ENCODE measurements at regions not wholly inside any gene's neighbourhood (a gene's known extent, or its start where the extent isn't known, plus 50 kb on each side); places are given as distances from the start of the nearest gene placed in this dataset.

DNA sequence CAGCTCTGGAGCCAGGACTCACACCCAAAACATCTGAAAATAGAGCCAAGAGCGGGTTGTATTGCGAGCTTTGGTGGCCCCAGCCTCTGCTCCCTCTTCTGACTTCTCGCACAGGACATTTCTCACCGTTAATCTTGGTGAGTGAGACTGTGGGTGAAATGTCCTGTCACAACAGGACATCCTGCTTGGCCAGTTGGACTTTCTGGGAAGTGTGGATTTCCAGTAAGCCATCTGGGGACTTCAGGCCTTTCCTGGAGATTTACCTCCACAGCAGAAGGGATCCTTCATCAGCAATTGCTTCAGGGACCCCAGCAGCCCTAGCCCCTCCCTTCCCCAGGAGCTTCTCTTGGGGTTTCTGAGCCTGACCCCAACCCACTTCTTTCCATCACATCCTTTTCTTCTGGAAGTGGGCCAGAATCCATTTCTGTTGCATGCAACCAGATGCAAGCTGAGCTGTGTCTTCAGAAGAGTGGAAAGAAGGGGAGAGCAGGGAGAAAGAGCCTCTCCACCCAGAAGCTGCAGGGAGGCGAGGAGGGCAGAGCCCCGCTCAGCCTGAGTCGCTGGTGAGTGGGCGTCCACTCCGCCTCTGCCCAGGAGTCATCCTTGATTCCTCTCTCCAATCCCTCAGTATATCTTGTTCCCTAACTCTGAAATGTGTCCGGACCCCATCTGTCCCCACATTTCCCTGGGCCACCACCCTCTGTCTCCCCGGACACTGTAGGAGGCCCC lies 50.3 kb upstream of the GADD45G start:
- TF ChIP-seq CTCF (IDR thresholded peaks at IDR 0.05; ENCODE audit: extremely low read depth in 1 of 2, insufficient read depth in 1 of 2, low read depth in 1 of 2, low read length in 2 of 2) = no peak
- TF ChIP-seq POLR2A (IDR thresholded peaks at IDR 0.05; ENCODE audit: low read depth, low read length) = no peak
- no peak for TF ChIP-seq POLR2AphosphoS5 (IDR thresholded peaks at IDR 0.05; ENCODE audit: insufficient read depth, low read depth, low read length)
- TF ChIP-seq GATA2 (IDR thresholded peaks at IDR 0.05; ENCODE audit: insufficient read depth, insufficient read length, low read depth, low read length) = no peak
- no peak for TF ChIP-seq MAX (IDR thresholded peaks at IDR 0.05; ENCODE audit: insufficient read depth, insufficient read length)

Measured in endothelial cell of umbilical vein (primary cell).